ENCODE measurements at regions not wholly inside any gene's neighbourhood (a gene's known extent, or its start where the extent isn't known, plus 50 kb on each side); places are given as distances from the start of the nearest gene placed in this dataset.
"Not testable (repeated sequence)": the region's sequence is repeated elsewhere in the genome, so short reads cannot be mapped to it uniquely, and the experiment has no call there.

- DNase-seq (ENCODE audit: insufficient read length, low spot score); FAIRE-seq: not testable (repeated sequence)
Observed at GRCh38 chr17:46460129-46460528, 52.1 kb upstream of the LRRC37A2 start.

GRCh38 chr17:46455069-46455468 lies 57.2 kb upstream of the LRRC37A2 start:
- peak; percentile 82 for FAIRE-seq
- not testable (repeated sequence) for DNase-seq (ENCODE audit: insufficient read length, low spot score)

- not testable (repeated sequence) for DNase-seq (ENCODE audit: insufficient read length, low spot score); FAIRE-seq
Observed at GRCh38 chr17:46454572-46454971, 57.7 kb upstream of the LRRC37A2 start.

- DNase-seq (ENCODE audit: insufficient read length, low spot score); FAIRE-seq: not testable (repeated sequence)
Observed at GRCh38 chr17:46453077-46453476, 59.2 kb upstream of the LRRC37A2 start.

- not testable (repeated sequence) for FAIRE-seq; DNase-seq (ENCODE audit: insufficient read length, low spot score)
Observed at GRCh38 chr17:46445849-46446248, 66.4 kb upstream of the LRRC37A2 start.

- DNase-seq (ENCODE audit: insufficient read length, low spot score); FAIRE-seq: not testable (repeated sequence)
Observed at GRCh38 chr17:46445411-46445810, 66.9 kb upstream of the LRRC37A2 start.

GRCh38 chr17:46442153-46442552 lies 70.1 kb upstream of the LRRC37A2 start:
- not testable (repeated sequence) for FAIRE-seq

GRCh38 chr17:46440665-46441064 lies 71.6 kb upstream of the LRRC37A2 start:
- DNase-seq (ENCODE audit: insufficient read length, low spot score); FAIRE-seq: not testable (repeated sequence)

More at GRCh38 chr17:46442153-46442552, 70.1 kb upstream of the LRRC37A2 start:
- not testable (repeated sequence) for DNase-seq (ENCODE audit: insufficient read length, low spot score)

GRCh38 chr17:46434450-46435062 lies 73.0 kb upstream of the ARL17B start:
- not testable (repeated sequence) for DNase-seq (ENCODE audit: insufficient read length, low spot score); FAIRE-seq

- not testable (repeated sequence) for DNase-seq (ENCODE audit: insufficient read length, low spot score)
Observed at GRCh38 chr17:46430300-46430699, 68.7 kb upstream of the ARL17B start.

GRCh38 chr17:46429675-46430074 lies 68.1 kb upstream of the ARL17B start:
- not testable (repeated sequence) for DNase-seq (ENCODE audit: insufficient read length, low spot score); FAIRE-seq

More at GRCh38 chr17:46430300-46430699, 68.7 kb upstream of the ARL17B start:
- not testable (repeated sequence) for FAIRE-seq

GRCh38 chr17:46424187-46424884 lies 62.8 kb upstream of the ARL17B start:
- not testable (repeated sequence) for DNase-seq (ENCODE audit: insufficient read length, low spot score); FAIRE-seq

- not testable (repeated sequence) for DNase-seq (ENCODE audit: insufficient read length, low spot score); FAIRE-seq
Observed at GRCh38 chr17:46417907-46418306, 56.3 kb upstream of the ARL17B start.

GRCh38 chr17:46417261-46417660 lies 55.7 kb upstream of the ARL17B start:
- FAIRE-seq; DNase-seq (ENCODE audit: insufficient read length, low spot score): not testable (repeated sequence)

GRCh38 chr17:46414559-46414958 lies 53.0 kb upstream of the ARL17B start:
- FAIRE-seq; DNase-seq (ENCODE audit: insufficient read length, low spot score): not testable (repeated sequence)

GRCh38 chr17:46412156-46412555 lies 50.6 kb upstream of the ARL17B start:
- not testable (repeated sequence) for FAIRE-seq; DNase-seq (ENCODE audit: insufficient read length, low spot score)

- not testable (repeated sequence) for DNase-seq (ENCODE audit: insufficient read length, low spot score); FAIRE-seq
Observed at GRCh38 chr17:46411172-46411852, 49.7 kb upstream of the ARL17B start.
